Lower leg skin (tissue), 4 donors: ENCODE measurements at regions not wholly inside any gene's neighbourhood (a gene's known extent, or its start where the extent isn't known, plus 50 kb on each side); places are given as distances from the start of the nearest gene placed in this dataset.

Source experiments
- DNase-seq, 2 donors: peaks; one replicate each; pipeline ENCODE4 v3.0.0-alpha.2; 2019; ENCODE audit warnings: low spot score in 2 of 2
- H3K4me3 ChIP-seq: fragments of 200-600 bp; sonication (generic); 2 replicates; pipeline ENCODE4 v1.5.1; 2017; ENCODE audit warnings: mild to moderate bottlenecking, low read depth; ENCODE audit not compliant: poor library complexity, severe bottlenecking
- CTCF ChIP-seq, 3 donors: fragments of 450-650 bp; IDR thresholded peaks; one replicate each; pipeline ENCODE4 v1.5.1; 2016; ENCODE audit warnings: antibody characterized with exemption in 3 of 3, mild to moderate bottlenecking in 3 of 3, moderate library complexity in 2 of 3
- POLR2A ChIP-seq, 2 donors: fragments of 450-650 bp; IDR thresholded peaks; one replicate each; pipeline ENCODE4 v1.6.1; 2016 to 2017; ENCODE audit warnings: antibody characterized with exemption in 2 of 2, mild to moderate bottlenecking in 1 of 2, moderate library complexity in 1 of 2
- WGBS, 2 donors: methylation state at CpG; one replicate each; pipeline ENCODE4 v1.1.5; 2018; 5-methylcytosine and 5-hydroxymethylcytosine counted together
- intact Hi-C: fragments of 100-400 bp; cut with DNase I; formaldehyde crosslinking; loops from one replicate; pipeline ENCODE4 v1.15.0; 2023; ENCODE audit warnings: low total_unique reads

- no peak for DNase-seq
- 91 to 96% methylated on average over 1 of the region's 1 CpG for WGBS, 2 donors
- intact Hi-C loops: no loop called here
- no peak for TF ChIP-seq CTCF (IDR thresholded peaks at IDR 0.05)
- TF ChIP-seq POLR2A (IDR thresholded peaks at IDR 0.05): no peak
- H3K4me3 ChIP-seq: no peak overlapping the region
Observed at GRCh38 chr9:13988944-13989343, 325.0 kb downstream of the NFIB start.

- 92 to 95% methylated on average over 4 of the region's 4 CpGs for WGBS, 2 donors
- DNase-seq: no peak
- TF ChIP-seq CTCF (IDR thresholded peaks at IDR 0.05) (no peak), POLR2A (IDR thresholded peaks at IDR 0.05) (no peak)
- intact Hi-C loops: no loop called here
- H3K4me3 ChIP-seq: no peak overlapping the region
Observed at GRCh38 chr9:13983607-13984006, 330.3 kb downstream of the NFIB start.

- H3K4me3 ChIP-seq: no peak overlapping the region
- WGBS, 2 donors: 84 to 90% methylated on average over 2 of the region's 2 CpGs
- no peak for TF ChIP-seq POLR2A (IDR thresholded peaks at IDR 0.05)
- TF ChIP-seq CTCF (IDR thresholded peaks at IDR 0.05): no peak
- intact Hi-C loops: no loop called here
- no peak for DNase-seq
Observed at GRCh38 chr9:13979941-13980318, 334.0 kb downstream of the NFIB start.

DNA sequence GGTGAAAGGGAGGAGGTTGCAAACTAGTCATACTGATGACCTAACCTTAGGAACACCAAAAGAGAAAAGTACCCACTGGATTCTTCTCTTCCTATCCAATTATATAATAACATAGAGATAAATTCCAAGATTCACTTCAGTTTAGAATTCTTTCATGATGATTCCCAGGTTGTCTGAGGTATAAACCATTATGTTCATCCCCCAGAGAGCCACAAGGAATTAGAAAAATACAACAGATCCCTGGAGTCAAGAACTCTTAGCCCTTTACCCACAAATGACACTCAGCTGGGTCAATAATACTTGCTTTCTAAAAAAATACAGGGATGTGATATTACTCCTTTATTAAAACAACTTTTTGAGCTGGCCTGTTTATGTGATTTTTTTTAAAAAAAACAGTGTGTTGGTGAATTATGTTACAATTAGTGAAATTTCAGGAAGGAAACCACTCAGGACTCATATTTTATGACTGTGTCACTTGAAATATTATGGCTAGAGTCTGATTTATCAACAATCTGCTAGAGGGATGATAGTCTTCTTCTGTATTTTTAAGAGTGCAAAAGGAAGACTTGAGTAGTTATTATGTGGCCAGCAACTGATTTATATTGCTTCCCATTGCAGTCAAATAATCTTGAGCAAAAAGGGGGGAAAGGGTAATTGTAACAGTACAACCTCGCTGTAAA is 338.2 kb downstream of the NFIB start:
- DNase-seq: no peak
- intact Hi-C loops: no loop called here
- TF ChIP-seq CTCF (IDR thresholded peaks at IDR 0.05): no peak
- TF ChIP-seq POLR2A (IDR thresholded peaks at IDR 0.05): no peak
- WGBS, 2 donors: 86 to 89% methylated on average over 1 of the region's 1 CpG
- no peak overlapping the region for H3K4me3 ChIP-seq

DNA sequence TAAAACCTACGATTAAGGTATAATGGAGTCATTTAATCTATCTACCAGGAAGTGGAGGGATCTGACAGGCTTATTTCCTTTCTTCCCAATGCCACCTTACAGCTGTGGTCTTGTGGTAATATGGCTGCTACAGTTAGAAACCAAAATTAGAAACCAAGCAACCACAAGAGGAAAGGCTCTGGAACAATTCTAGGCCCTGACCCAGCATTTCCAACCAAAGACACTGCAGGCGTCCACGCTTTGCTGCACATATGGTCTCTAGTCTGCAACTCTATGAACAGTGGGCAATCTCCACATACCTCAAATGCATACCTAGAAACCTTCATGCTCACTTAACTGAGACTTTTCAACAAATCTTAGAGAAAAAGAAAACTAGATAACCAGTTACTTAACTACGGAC is 339.1 kb downstream of the NFIB start:
- 86 to 87% methylated on average over 4 of the region's 4 CpGs for WGBS, 2 donors
- DNase-seq: no peak
- no peak overlapping the region for H3K4me3 ChIP-seq
- intact Hi-C loops: no loop called here
- TF ChIP-seq POLR2A (IDR thresholded peaks at IDR 0.05) (no peak), CTCF (IDR thresholded peaks at IDR 0.05) (no peak)
